Germinal center (tissue), 1 donor: ENCODE measurements at regions not wholly inside any gene's neighbourhood (a gene's known extent, or its start where the extent isn't known, plus 50 kb on each side); places are given as distances from the start of the nearest gene placed in this dataset.
"Not testable (repeated sequence)": the region's sequence is repeated elsewhere in the genome, so short reads cannot be mapped to it uniquely, and the experiment has no call there.

Source experiments
- DNase-seq: peaks from one replicate; pipeline ENCODE4 v3.0.0; 2012; ENCODE audit warnings: mixed read lengths, low spot score

- DNase-seq, result no peak
Measured at GRCh38 chr5:109630093-109630492, 59.6 kb upstream of the MAN2A1 start.

GRCh38 chr5:109628591-109628990, 61.1 kb upstream of the MAN2A1 start:
- no peak for DNase-seq

GRCh38 chr5:109621266-109621665, 68.5 kb upstream of the MAN2A1 start:
- DNase-seq, result not testable (repeated sequence)

- DNase-seq, result no peak
Measured at GRCh38 chr5:109620651-109621050, 69.1 kb upstream of the MAN2A1 start.

- DNase-seq, result no peak
Measured at GRCh38 chr5:109619606-109620005, 70.1 kb upstream of the MAN2A1 start.

- no peak for DNase-seq
Measured at GRCh38 chr5:109619021-109619460, 70.7 kb upstream of the MAN2A1 start.

- DNase-seq, result no peak
Measured at GRCh38 chr5:109614981-109615380, 74.7 kb upstream of the MAN2A1 start.

GRCh38 chr5:109614301-109614700, 75.4 kb upstream of the MAN2A1 start:
- DNase-seq, result no peak

- DNase-seq, result no peak
Measured at GRCh38 chr5:109612278-109612905, 77.3 kb upstream of the MAN2A1 start.

GRCh38 chr5:109611505-109611904, 78.2 kb upstream of the MAN2A1 start:
- DNase-seq, result no peak

- no peak for DNase-seq
Measured at GRCh38 chr5:109611061-109611460, 78.7 kb upstream of the MAN2A1 start.

- DNase-seq, result no peak
Measured at GRCh38 chr5:109610581-109610980, 79.1 kb upstream of the MAN2A1 start.

- no peak for DNase-seq
Measured at GRCh38 chr5:109605207-109605730, 84.5 kb upstream of the MAN2A1 start.

- no peak for DNase-seq
Measured at GRCh38 chr5:109604758-109605157, 85.0 kb upstream of the MAN2A1 start.

- DNase-seq, result no peak
Measured at GRCh38 chr5:109601736-109602135, 88.0 kb upstream of the MAN2A1 start.

GRCh38 chr5:109597893-109598292, 91.8 kb upstream of the MAN2A1 start:
- no peak for DNase-seq

- no peak for DNase-seq
Measured at GRCh38 chr5:109594217-109594616, 95.5 kb upstream of the MAN2A1 start.

- DNase-seq, result no peak
Measured at GRCh38 chr5:109590799-109591198, 98.9 kb upstream of the MAN2A1 start.

- DNase-seq, result no peak
Measured at GRCh38 chr5:109589986-109590385, 99.7 kb upstream of the MAN2A1 start.

GRCh38 chr5:109589239-109589638, 100.5 kb upstream of the MAN2A1 start:
- DNase-seq, result no peak

GRCh38 chr5:109588281-109589035, 101.3 kb upstream of the MAN2A1 start:
- no peak for DNase-seq

GRCh38 chr5:109584986-109585599, 104.6 kb upstream of the MAN2A1 start:
- DNase-seq, result no peak

- DNase-seq, result no peak
Measured at GRCh38 chr5:109580225-109580624, 109.5 kb upstream of the MAN2A1 start.
